ENCODE measurements at regions not wholly inside any gene's neighbourhood (a gene's known extent, or its start where the extent isn't known, plus 50 kb on each side); places are given as distances from the start of the nearest gene placed in this dataset.
A peak's percentile ranks its signal among the peaks of the same experiment; 100 is the strongest.

DNA sequence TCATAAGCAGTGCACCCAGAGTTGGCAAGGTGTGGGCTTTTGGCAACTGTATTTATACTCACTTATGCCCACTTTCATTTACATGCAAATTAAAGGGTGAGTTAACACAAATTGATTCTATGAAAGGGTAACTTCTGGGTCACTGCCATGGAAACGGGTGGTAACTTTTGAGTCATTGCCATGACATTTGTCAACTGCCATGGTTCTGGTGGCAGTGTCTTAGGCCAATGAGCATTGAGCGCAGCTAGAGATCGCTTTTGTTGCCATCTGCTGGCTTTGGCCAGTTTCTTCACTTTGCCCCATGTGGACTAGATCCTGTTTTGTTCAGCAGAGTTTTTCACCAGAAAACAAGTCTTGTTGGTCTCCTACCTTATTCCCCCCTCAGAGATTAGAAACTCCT is 170.8 kb upstream of the NUDT6 start:
- no peak for DNase-seq
- H3K4me3 Mint-ChIP-seq: no peak overlapping the region
- no peaks in the 10 kb centered on the region for H3K79me2 ChIP-seq (ENCODE audit: insufficient read depth, low read length)
- H3K4me2 ChIP-seq (replicated peaks; ENCODE audit: extremely low read depth, low read length, poor library complexity, severe bottlenecking): no peak overlapping the region
- H3K27me3 ChIP-seq (ENCODE audit: control insufficient read depth in 2 of 2, insufficient read depth in 2 of 2, low read length in 2 of 2): no peaks in the 10 kb centered on the region
- peaks cover 13 to 17% of the 10 kb centered on the region in 2 donors for H3K36me3 Mint-ChIP-seq
- peaks cover 6% of the 10 kb centered on the region for H3K4me1 Mint-ChIP-seq
- H3K4me1 ChIP-seq (ENCODE audit: control insufficient read depth in 1 of 2, insufficient read depth in 2 of 2, low read length in 2 of 2): peaks cover 3 to 6% of the 10 kb centered on the region in 2 donors
- H3K27ac ChIP-seq (ENCODE audit: low read depth in 1 of 2, low read length in 2 of 2): no peak overlapping the region
- intact Hi-C loops (cut with micrococcal nuclease): no loop called here
- no peak overlapping the region for H2AFZ ChIP-seq (ENCODE audit: insufficient read depth, low read depth, low read length, poor library complexity, severe bottlenecking)
- H3K4me3 ChIP-seq (replicated peaks in 1 of 3; ENCODE audit: low read depth in 2 of 3, low read length in 3 of 3): no peak overlapping the region
- WGBS (ENCODE audit: insufficient coverage): 96% methylated on average over 3 of the region's 3 CpGs
- no peak overlapping the region for H3K9ac ChIP-seq (ENCODE audit: insufficient read depth, low read length, poor library complexity, severe bottlenecking)
- peaks cover 3 to 4% of the 10 kb centered on the region in 2 donors for H3K9me3 ChIP-seq (replicated peaks in 1 of 2; ENCODE audit: control insufficient read depth in 1 of 2, insufficient read depth in 1 of 2, low read length in 2 of 2)
- H3K27me3 Mint-ChIP-seq (ENCODE audit: low read depth in 3 of 3): no peaks in the 10 kb centered on the region
- H3K36me3 ChIP-seq (replicated peaks in 1 of 2; ENCODE audit: control insufficient read depth in 1 of 2, insufficient read depth in 2 of 2, low read length in 2 of 2): peaks cover 0 to 12% of the 10 kb centered on the region in 2 donors
- H4K20me1 ChIP-seq (ENCODE audit: insufficient read depth, low read length): no peaks in the 10 kb centered on the region
- peaks cover 0 to 11% (median 6%) of the 10 kb centered on the region in 7 donors for H3K9me3 Mint-ChIP-seq
- TF ChIP-seq, protein P1, sequence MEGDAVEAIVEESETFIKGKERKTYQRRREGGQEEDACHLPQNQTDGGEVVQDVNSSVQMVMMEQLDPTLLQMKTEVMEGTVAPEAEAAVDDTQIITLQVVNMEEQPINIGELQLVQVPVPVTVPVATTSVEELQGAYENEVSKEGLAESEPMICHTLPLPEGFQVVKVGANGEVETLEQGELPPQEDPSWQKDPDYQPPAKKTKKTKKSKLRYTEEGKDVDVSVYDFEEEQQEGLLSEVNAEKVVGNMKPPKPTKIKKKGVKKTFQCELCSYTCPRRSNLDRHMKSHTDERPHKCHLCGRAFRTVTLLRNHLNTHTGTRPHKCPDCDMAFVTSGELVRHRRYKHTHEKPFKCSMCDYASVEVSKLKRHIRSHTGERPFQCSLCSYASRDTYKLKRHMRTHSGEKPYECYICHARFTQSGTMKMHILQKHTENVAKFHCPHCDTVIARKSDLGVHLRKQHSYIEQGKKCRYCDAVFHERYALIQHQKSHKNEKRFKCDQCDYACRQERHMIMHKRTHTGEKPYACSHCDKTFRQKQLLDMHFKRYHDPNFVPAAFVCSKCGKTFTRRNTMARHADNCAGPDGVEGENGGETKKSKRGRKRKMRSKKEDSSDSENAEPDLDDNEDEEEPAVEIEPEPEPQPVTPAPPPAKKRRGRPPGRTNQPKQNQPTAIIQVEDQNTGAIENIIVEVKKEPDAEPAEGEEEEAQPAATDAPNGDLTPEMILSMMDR (IDR thresholded peaks at IDR 0.05): no peak
- peak overlapping the region in 1 of 7 donors; percentile 42 for H3K27ac Mint-ChIP-seq

DNA sequence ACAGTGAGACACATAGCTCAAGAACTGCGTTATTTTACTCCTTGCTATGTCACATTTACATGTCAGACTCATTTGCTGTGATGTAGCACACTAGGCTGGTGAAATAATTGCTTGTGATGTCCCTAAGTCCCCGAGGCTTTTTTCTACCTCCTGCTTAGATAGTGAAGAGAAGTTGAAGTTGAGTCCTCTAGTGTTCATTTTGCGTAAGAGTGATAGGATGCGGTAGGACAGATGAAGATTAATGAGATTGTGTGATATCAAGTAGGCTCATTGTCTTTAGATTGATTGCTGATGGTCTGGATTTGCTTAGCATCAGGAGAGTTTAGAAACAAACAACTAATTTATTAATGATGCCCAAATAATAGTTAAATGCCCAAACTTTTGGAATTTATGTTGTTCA is 173.6 kb upstream of the NUDT6 start:
- Histone ChIP-seq H3K9me3 (replicated peaks in 1 of 2; ENCODE audit: control insufficient read depth in 1 of 2, insufficient read depth in 1 of 2, low read length in 2 of 2) (peaks cover 0 to under 1% of the 10 kb centered on the region in 2 donors), H3K27me3 (ENCODE audit: control insufficient read depth in 2 of 2, insufficient read depth in 2 of 2, low read length in 2 of 2) (no peaks in the 10 kb centered on the region), H3K4me3 (replicated peaks in 1 of 3; ENCODE audit: low read depth in 2 of 3, low read length in 3 of 3) (no peak overlapping the region), H3K36me3 (replicated peaks in 1 of 2; ENCODE audit: control insufficient read depth in 1 of 2, insufficient read depth in 2 of 2, low read length in 2 of 2) (peaks cover 0 to 5% of the 10 kb centered on the region in 2 donors), H3K4me2 (replicated peaks; ENCODE audit: extremely low read depth, low read length, poor library complexity, severe bottlenecking) (no peak overlapping the region), H3K4me1 (ENCODE audit: control insufficient read depth in 1 of 2, insufficient read depth in 2 of 2, low read length in 2 of 2) (no peaks in the 10 kb centered on the region), H3K27ac (ENCODE audit: low read depth in 1 of 2, low read length in 2 of 2) (no peak overlapping the region), H4K20me1 (ENCODE audit: insufficient read depth, low read length) (no peaks in the 10 kb centered on the region), H2AFZ (ENCODE audit: insufficient read depth, low read depth, low read length, poor library complexity, severe bottlenecking) (no peak overlapping the region), H3K9ac (ENCODE audit: insufficient read depth, low read length, poor library complexity, severe bottlenecking) (no peak overlapping the region), H3K79me2 (ENCODE audit: insufficient read depth, low read length) (no peaks in the 10 kb centered on the region)
- WGBS (ENCODE audit: insufficient coverage): 100% methylated on average over 1 of the region's 4 CpGs
- H3K27me3 Mint-ChIP-seq (ENCODE audit: low read depth in 3 of 3): no peaks in the 10 kb centered on the region
- TF ChIP-seq, protein P1 (IDR thresholded peaks at IDR 0.05): no peak
- H3K36me3 Mint-ChIP-seq: peaks cover 9 to 18% of the 10 kb centered on the region in 2 donors
- H3K4me3 Mint-ChIP-seq: no peak overlapping the region
- H3K9me3 Mint-ChIP-seq: peaks cover 0 to 1% (median under 1%) of the 10 kb centered on the region in 7 donors
- DNase-seq: no peak
- intact Hi-C loops (cut with micrococcal nuclease): no loop called here
- H3K4me1 Mint-ChIP-seq: no peaks in the 10 kb centered on the region
- H3K27ac Mint-ChIP-seq: no peak overlapping the region
